GM12872 (cell line): ENCODE measurements at regions not wholly inside any gene's neighbourhood (a gene's known extent, or its start where the extent isn't known, plus 50 kb on each side); places are given as distances from the start of the nearest gene placed in this dataset.

Source experiments
- CTCF ChIP-seq: IDR thresholded peaks from 3 replicates; pipeline ENCODE4 v1.5.1; 2011; ENCODE audit warnings: low read depth, mild to moderate bottlenecking, low read length, moderate library complexity; ENCODE audit not compliant: insufficient read depth

DNA sequence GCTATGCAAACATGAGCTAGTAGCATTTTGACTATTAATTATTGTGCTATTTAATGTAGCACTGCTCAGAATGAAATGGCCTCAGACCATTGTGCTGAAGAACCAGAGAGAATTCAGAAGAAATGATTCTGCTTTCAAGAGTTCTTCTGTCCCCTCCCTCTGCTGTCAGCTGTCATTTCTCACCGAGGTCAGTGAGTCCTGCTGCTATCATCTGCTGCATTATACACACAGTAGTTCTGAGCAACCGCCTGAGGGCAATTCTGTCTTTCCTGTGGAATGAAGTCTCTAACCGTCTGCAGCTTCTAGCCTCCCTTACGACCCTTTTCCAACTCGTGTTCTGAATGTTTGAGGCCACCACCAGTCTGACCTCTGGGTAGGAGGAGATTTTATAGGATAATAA is 249.4 kb downstream of the HNRNPD start:
- TF ChIP-seq CTCF, result no peak

DNA sequence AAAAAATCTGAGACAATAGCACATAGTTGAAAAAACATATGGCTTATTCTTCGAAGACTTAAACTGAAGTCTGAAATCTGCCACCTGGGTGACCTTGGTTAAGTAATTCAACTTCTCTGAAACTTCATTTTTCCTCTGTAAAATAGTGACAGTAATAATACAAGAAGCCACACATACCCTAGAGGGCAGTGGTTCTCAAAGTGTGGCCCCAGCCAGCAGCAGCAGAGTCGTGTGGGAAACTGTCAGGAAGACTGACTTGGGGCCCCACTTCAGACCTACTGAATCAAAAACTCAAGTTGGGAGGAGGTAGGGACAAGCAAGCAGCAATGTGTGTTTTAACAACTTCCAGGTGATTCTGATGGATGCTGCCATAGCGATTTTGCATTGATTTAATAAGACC is 249.9 kb downstream of the HNRNPD start:
- TF ChIP-seq CTCF, result no peak

DNA sequence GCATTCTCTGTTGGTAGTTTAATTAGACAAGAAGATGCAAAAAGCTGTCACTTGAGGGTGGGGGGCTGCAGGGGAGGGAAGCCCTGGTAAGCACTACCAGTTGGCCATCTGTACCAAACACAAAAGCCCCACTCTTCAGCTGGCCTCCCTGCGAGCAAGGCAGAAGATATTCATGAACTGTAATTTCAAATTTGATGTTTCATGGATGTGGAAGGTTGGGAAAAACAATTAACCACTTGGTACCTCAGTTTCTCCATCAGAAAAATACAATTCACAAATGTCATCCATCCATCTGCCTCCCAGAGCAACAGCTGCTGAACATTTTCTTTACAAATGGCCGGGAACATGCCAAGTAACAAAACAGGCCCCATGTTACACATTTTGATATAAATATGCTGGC is 265.3 kb downstream of the HNRNPD start:
- TF ChIP-seq CTCF, result no peak

GRCh38 chr4:82104578-82104977 is 269.2 kb downstream of the HNRNPD start:
- no peak for TF ChIP-seq CTCF

- TF ChIP-seq CTCF, result no peak
Measured at GRCh38 chr4:82099928-82100579, 273.7 kb downstream of the HNRNPD start.

DNA sequence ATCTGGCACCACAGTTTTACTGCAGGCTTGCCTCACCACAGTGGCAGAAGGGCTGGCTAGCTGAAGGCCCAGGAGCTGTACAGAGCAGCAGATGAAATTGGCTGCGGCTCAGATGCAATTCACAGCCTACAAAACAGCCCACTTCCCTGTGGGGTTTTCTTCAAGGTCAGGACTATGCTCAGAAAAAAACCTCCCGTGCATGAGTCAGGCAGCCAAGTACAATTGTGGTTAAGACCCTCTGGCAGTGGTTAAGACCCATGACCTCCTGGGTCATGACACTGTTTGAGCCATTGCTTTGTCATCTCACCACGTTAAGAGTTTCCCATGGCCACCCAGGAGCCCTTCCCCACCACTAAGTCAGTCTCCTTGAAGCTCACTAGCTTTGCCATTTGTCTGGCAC is 276.3 kb downstream of the HNRNPD start:
- TF ChIP-seq CTCF, result no peak

GRCh38 chr4:82090717-82091116 is 283.1 kb downstream of the HNRNPD start:
- TF ChIP-seq CTCF, result no peak

DNA sequence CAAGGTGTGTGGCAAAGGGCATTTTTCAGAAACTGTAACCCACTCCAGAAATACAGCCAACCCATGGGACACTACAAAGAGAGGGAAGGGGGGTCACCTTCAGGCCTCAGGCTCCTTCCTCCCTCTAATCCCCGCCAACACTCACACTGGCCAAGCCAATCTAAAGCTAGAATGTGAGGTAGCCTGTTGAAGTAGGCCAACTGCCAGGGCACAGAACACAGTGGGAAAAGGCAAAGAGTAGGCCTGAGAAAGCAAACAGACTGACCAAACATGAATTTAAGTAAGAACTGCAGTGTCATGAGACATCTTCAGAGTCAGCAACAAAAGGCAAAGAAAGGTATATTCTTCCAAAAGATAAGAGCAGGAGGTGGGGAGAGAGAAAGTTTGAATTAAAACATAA is 289.0 kb downstream of the HNRNPD start:
- no peak for TF ChIP-seq CTCF
